DMS53 (cell line): ENCODE measurements at regions not wholly inside any gene's neighbourhood (a gene's known extent, or its start where the extent isn't known, plus 50 kb on each side); places are given as distances from the start of the nearest gene placed in this dataset.
"Not testable (repeated sequence)": the region's sequence is repeated elsewhere in the genome, so short reads cannot be mapped to it uniquely, and the experiment has no call there.

Experiments used
- DNase-seq: peaks from one replicate; lab custom pipeline; 2025; lab: John Stamatoyannopoulos, UW

GRCh38 chr10:25713894-25714240, 220.2 kb upstream of the MYO3A start:
- DNase-seq: no peak

- DNase-seq: no peak
Measured at GRCh38 chr10:25724241-25724640, 209.8 kb upstream of the MYO3A start.

- DNase-seq: peak; percentile 76
Measured at GRCh38 chr10:25725917-25726716, 207.9 kb upstream of the MYO3A start.

- no peak for DNase-seq
Measured at GRCh38 chr10:25738776-25739175, 195.3 kb upstream of the MYO3A start.

GRCh38 chr10:25743832-25744231, 190.2 kb upstream of the MYO3A start:
- DNase-seq: no peak

- DNase-seq: no peak
Measured at GRCh38 chr10:25744574-25744973, 189.5 kb upstream of the MYO3A start.

GRCh38 chr10:25745976-25746375, 188.1 kb upstream of the MYO3A start:
- DNase-seq: no peak

GRCh38 chr10:25747084-25747483, 186.9 kb upstream of the MYO3A start:
- no peak for DNase-seq

GRCh38 chr10:25748509-25748908, 185.5 kb upstream of the MYO3A start:
- no peak for DNase-seq

GRCh38 chr10:25753776-25754175, 180.3 kb upstream of the MYO3A start:
- no peak for DNase-seq

- not testable (repeated sequence) for DNase-seq
Measured at GRCh38 chr10:25755874-25756273, 178.2 kb upstream of the MYO3A start.

GRCh38 chr10:25756784-25757183, 177.2 kb upstream of the MYO3A start:
- DNase-seq: no peak

- peak; percentile 48 for DNase-seq
Measured at GRCh38 chr10:25758041-25758457, 176.0 kb upstream of the MYO3A start.

- DNase-seq: no peak
Measured at GRCh38 chr10:25758511-25758910, 175.5 kb upstream of the MYO3A start.

GRCh38 chr10:25761937-25762336, 172.1 kb upstream of the MYO3A start:
- no peak for DNase-seq

GRCh38 chr10:25766213-25766612, 167.8 kb upstream of the MYO3A start:
- no peak for DNase-seq

GRCh38 chr10:25766687-25767221, 167.3 kb upstream of the MYO3A start:
- no peak for DNase-seq

GRCh38 chr10:25768167-25768566, 165.9 kb upstream of the MYO3A start:
- DNase-seq: peak; percentile 2

- no peak for DNase-seq
Measured at GRCh38 chr10:25778646-25779045, 155.4 kb upstream of the MYO3A start.

GRCh38 chr10:25786161-25786560, 147.9 kb upstream of the MYO3A start:
- no peak for DNase-seq

- DNase-seq: no peak
Measured at GRCh38 chr10:25786899-25787298, 147.1 kb upstream of the MYO3A start.

- no peak for DNase-seq
Measured at GRCh38 chr10:25797888-25798429, 136.1 kb upstream of the MYO3A start.

- DNase-seq: no peak
Measured at GRCh38 chr10:25804505-25804904, 129.5 kb upstream of the MYO3A start.

- no peak for DNase-seq
Measured at GRCh38 chr10:25805986-25806385, 128.0 kb upstream of the MYO3A start.
